Parathyroid adenoma (tissue), 2 donors: ENCODE measurements at regions not wholly inside any gene's neighbourhood (a gene's known extent, or its start where the extent isn't known, plus 50 kb on each side); places are given as distances from the start of the nearest gene placed in this dataset.
"Not testable (repeated sequence)": the region's sequence is repeated elsewhere in the genome, so short reads cannot be mapped to it uniquely, and the experiment has no call there.

Experiments used
- H2AFZ ChIP-seq: fragments of 300-600 bp; sonication (generic); one replicate; pipeline ENCODE4 v1.7.0; 2017; ENCODE audit warnings: antibody characterized with exemption, mild to moderate bottlenecking
- H3K27ac ChIP-seq: fragments of 300-600 bp; sonication (generic); one replicate; pipeline ENCODE4 v1.7.0; 2017
- H3K27me3 ChIP-seq: fragments of 300-600 bp; sonication (generic); one replicate; pipeline ENCODE4 v1.7.0; 2017; ENCODE audit warnings: low read length; ENCODE audit not compliant: control insufficient read depth, insufficient read depth
- H3K36me3 ChIP-seq: fragments of 300-600 bp; sonication (generic); one replicate; pipeline ENCODE4 v1.7.0; 2017; ENCODE audit warnings: low read length; ENCODE audit not compliant: control insufficient read depth, insufficient read depth
- H3K4me1 ChIP-seq: fragments of 300-600 bp; sonication (generic); one replicate; pipeline ENCODE4 v1.7.0; 2017; ENCODE audit warnings: control low read depth
- H3K4me2 ChIP-seq: fragments of 300-600 bp; sonication (generic); one replicate; pipeline ENCODE4 v1.7.0; 2017; ENCODE audit warnings: low read length
- H3K4me3 ChIP-seq: fragments of 300-600 bp; sonication (generic); one replicate; pipeline ENCODE4 v1.7.0; 2017; ENCODE audit warnings: low read depth, low read length
- H3K79me2 ChIP-seq: fragments of 300-600 bp; sonication (generic); one replicate; pipeline ENCODE4 v1.7.0; 2017; ENCODE audit warnings: control low read depth
- H3K9ac ChIP-seq: fragments of 300-600 bp; sonication (generic); one replicate; pipeline ENCODE4 v1.7.0; 2017; ENCODE audit warnings: mild to moderate bottlenecking
- H3K9me3 ChIP-seq: fragments of 300-600 bp; sonication (generic); one replicate; pipeline ENCODE4 v1.7.0; 2017; ENCODE audit warnings: low read length; ENCODE audit not compliant: control insufficient read depth
- TF ChIP-seq, protein P1 (sequence below): fragments of 300-600 bp; sonication (generic); IDR thresholded peaks from one replicate; pipeline ENCODE4 v1.7.0; 2017; ENCODE audit warnings: antibody characterized with exemption, mild to moderate bottlenecking
- donor health status: primary hyperparathyroidism.

DNA sequence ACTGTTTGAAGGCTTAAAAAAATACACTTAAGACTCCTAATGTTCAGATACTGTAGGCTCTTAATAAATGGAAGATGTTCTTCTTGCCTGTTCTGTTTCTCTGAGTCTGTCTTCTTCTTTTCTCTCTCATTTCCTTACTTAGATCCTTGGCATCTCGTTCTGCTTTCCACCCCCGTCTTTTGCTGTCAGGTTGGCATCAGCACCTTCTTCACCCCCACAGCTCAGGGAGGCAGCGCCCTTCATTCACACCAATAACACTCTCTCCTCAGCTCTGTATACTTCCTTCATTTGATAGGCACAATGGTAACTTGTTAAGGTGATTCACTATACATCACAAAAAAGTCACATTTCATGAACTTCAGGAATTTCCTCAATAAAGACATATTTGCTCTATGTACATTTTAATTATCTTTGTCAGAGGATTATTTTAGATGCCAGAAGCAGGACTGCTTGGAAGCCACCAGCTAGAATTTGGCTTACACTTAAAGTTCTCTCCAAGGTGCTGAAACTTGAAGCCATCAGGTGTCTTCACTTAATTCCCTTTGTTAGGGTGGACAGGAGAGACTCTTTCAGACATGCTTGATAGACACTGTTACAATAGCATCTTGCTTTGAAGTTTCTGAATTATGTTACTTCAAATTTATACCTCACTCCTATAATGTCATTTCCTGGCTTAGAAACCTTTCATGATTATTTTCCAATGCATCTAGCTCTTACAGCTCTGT is 670.1 kb upstream of the C16orf82 start:
- Histone ChIP-seq H3K4me2 (no peak overlapping the region), H3K27ac (no peak overlapping the region), H3K9me3 (no peaks in the 10 kb centered on the region), H3K36me3 (no peaks in the 10 kb centered on the region), H3K4me3 (no peak overlapping the region), H3K4me1 (no peaks in the 10 kb centered on the region), H2AFZ (no peak overlapping the region), H3K79me2 (no peaks in the 10 kb centered on the region), H3K27me3 (no peaks in the 10 kb centered on the region), H3K9ac (no peak overlapping the region)
- TF ChIP-seq, protein P1, sequence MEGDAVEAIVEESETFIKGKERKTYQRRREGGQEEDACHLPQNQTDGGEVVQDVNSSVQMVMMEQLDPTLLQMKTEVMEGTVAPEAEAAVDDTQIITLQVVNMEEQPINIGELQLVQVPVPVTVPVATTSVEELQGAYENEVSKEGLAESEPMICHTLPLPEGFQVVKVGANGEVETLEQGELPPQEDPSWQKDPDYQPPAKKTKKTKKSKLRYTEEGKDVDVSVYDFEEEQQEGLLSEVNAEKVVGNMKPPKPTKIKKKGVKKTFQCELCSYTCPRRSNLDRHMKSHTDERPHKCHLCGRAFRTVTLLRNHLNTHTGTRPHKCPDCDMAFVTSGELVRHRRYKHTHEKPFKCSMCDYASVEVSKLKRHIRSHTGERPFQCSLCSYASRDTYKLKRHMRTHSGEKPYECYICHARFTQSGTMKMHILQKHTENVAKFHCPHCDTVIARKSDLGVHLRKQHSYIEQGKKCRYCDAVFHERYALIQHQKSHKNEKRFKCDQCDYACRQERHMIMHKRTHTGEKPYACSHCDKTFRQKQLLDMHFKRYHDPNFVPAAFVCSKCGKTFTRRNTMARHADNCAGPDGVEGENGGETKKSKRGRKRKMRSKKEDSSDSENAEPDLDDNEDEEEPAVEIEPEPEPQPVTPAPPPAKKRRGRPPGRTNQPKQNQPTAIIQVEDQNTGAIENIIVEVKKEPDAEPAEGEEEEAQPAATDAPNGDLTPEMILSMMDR, result no peak

DNA sequence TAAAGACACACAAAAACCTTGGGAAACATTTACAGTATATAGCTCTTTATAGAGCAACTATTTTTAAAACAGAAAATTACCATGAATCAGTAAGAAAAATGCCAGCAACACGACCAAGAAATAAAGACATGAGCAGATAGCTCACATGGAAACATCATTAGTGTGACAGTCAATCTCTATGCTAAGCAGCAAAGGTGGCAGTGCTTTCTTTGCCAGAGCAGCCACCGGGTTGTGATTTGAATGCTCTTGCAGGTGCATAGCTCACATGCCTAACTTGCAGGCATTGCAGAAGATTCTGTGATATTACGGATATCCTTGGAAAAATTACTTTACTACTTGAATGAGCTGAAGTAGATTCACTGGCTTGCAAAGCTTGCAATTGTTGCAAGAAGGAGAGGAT is 652.9 kb upstream of the C16orf82 start:
- no peaks in the 10 kb centered on the region for H3K4me1 ChIP-seq
- H3K4me3 ChIP-seq, result no peak overlapping the region
- no peaks in the 10 kb centered on the region for H3K27me3 ChIP-seq
- no peak overlapping the region for H3K27ac ChIP-seq
- no peak overlapping the region for H3K4me2 ChIP-seq
- no peaks in the 10 kb centered on the region for H3K79me2 ChIP-seq
- H3K36me3 ChIP-seq, result no peaks in the 10 kb centered on the region
- no peaks in the 10 kb centered on the region for H3K9me3 ChIP-seq
- no peak overlapping the region for H2AFZ ChIP-seq
- no peak overlapping the region for H3K9ac ChIP-seq
- TF ChIP-seq, protein P1, result no peak

DNA sequence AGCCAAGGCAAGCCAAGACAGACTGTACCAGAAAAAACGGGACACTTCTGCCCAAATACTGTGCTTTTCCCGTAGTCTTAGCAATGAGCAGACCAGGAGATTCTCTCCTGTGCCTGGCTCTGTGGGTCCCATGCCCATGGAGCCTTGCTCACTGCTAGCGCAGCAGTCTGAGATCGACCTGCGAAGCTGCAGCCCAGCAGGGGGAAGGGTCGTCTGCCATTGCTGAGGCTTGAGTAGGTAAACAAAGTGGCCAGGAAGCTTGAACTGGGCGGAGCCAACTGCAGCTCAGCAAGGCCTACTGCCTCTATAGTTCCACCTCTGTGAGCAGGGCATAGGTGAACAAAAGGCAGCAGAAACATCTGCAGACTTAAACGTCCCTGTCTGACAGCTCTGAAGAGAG is 647.3 kb upstream of the C16orf82 start:
- not testable (repeated sequence) for H3K27me3 ChIP-seq, H3K4me3 ChIP-seq, H2AFZ ChIP-seq, H3K79me2 ChIP-seq, H3K9ac ChIP-seq, H3K36me3 ChIP-seq, H3K4me2 ChIP-seq, H3K4me1 ChIP-seq, H3K27ac ChIP-seq, H3K9me3 ChIP-seq

DNA sequence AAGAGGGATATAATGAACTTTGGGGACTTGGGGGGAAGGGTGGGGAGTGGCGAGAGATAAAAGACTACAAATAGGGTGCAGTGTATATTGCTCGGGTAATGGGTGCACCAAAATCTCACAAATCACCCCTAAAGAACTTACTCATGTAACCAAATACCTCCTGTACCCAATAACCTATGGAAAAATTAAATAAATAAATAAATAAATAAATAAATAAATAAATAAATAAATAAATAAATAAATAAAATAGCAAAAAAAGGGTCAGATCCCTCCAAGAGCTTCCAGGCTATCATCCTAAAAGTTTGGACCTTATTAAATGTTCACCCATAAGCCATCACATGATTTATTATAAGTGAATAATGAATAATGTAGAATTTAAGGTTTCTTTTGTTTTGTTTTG is 636.1 kb upstream of the C16orf82 start:
- Histone ChIP-seq H3K27me3 (no peaks in the 10 kb centered on the region), H3K4me2 (no peak overlapping the region), H3K79me2 (no peaks in the 10 kb centered on the region), H3K4me3 (no peak overlapping the region), H3K27ac (no peak overlapping the region), H3K9me3 (no peaks in the 10 kb centered on the region), H3K9ac (no peak overlapping the region), H3K36me3 (no peaks in the 10 kb centered on the region), H2AFZ (no peak overlapping the region), H3K4me1 (no peaks in the 10 kb centered on the region)
- TF ChIP-seq, protein P1, result no peak

DNA sequence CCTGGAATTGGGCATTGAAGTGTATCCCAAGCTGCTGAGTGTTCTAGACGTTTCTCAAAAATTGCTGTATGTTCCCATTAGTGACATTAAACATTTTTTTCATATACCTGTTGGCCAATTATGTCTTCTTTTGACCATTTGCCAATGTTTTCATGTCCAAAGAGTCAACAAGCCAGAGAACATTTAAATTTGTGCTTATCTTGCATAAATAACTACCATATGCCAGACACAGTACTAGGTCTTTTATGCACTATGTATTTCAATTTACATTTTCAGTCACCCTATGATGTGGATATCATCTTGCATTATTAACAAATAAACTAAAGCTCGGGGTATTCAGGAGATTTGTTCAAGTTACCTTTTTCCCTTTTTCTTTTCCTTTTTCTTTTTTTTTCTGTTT is 632.9 kb upstream of the C16orf82 start:
- H3K9ac ChIP-seq, result no peak overlapping the region
- no peaks in the 10 kb centered on the region for H3K27me3 ChIP-seq
- TF ChIP-seq, protein P1, result no peak
- H3K79me2 ChIP-seq, result no peaks in the 10 kb centered on the region
- no peak overlapping the region for H3K27ac ChIP-seq
- H3K9me3 ChIP-seq, result no peaks in the 10 kb centered on the region
- no peak overlapping the region for H3K4me3 ChIP-seq
- no peak overlapping the region for H2AFZ ChIP-seq
- no peaks in the 10 kb centered on the region for H3K36me3 ChIP-seq
- H3K4me1 ChIP-seq, result no peaks in the 10 kb centered on the region
- H3K4me2 ChIP-seq, result no peak overlapping the region
